ENCODE measurements at regions not wholly inside any gene's neighbourhood (a gene's known extent, or its start where the extent isn't known, plus 50 kb on each side); places are given as distances from the start of the nearest gene placed in this dataset.

GRCh38 chr6:164291224-164291623 is 876.7 kb downstream of the QKI start:
- TF ChIP-seq CSRNP3 (CRISPR knock-in tag; IDR thresholded peaks at IDR 0.05) (no peak), ZFP3 (CRISPR knock-in tag; IDR thresholded peaks at IDR 0.05) (no peak), ZC3H10 (CRISPR knock-in tag; IDR thresholded peaks at IDR 0.05) (no peak), ZNF8 (CRISPR knock-in tag; IDR thresholded peaks at IDR 0.05) (no peak)
- ATAC-seq, result no peak

- TF ChIP-seq PPARA (CRISPR knock-in tag; IDR thresholded peaks at IDR 0.05; ENCODE audit: borderline replicate concordance), result no peak
- no peak for TF ChIP-seq ZNF8 (CRISPR knock-in tag; IDR thresholded peaks at IDR 0.05)
- TF ChIP-seq TCF4 (CRISPR knock-in tag; IDR thresholded peaks at IDR 0.05; ENCODE audit: borderline replicate concordance), result no peak
- no peak for TF ChIP-seq ESRRG (CRISPR knock-in tag; IDR thresholded peaks at IDR 0.05)
- TF ChIP-seq ZFP3 (CRISPR knock-in tag; IDR thresholded peaks at IDR 0.05), result no peak
- no peak for TF ChIP-seq RARB (CRISPR knock-in tag; IDR thresholded peaks at IDR 0.05)
- TF ChIP-seq ZFP30 (CRISPR knock-in tag; IDR thresholded peaks at IDR 0.05), result no peak
- no peak for ATAC-seq
These were observed 875.6 kb downstream of the QKI start for GRCh38 chr6:164290101-164290500.

- no peak for TF ChIP-seq TOX (CRISPR knock-in tag; IDR thresholded peaks at IDR 0.05; ENCODE audit: borderline replicate concordance)
- no peak for TF ChIP-seq ZNF565 (CRISPR knock-in tag; conservative IDR thresholded peaks at IDR 0.05; ENCODE audit: low read depth)
- no peak for TF ChIP-seq ZC3H10 (CRISPR knock-in tag; IDR thresholded peaks at IDR 0.05)
- TF ChIP-seq ARNTL (CRISPR knock-in tag; IDR thresholded peaks at IDR 0.05; ENCODE audit: borderline replicate concordance, low read depth), result no peak
- TF ChIP-seq GLIS3 (CRISPR knock-in tag; IDR thresholded peaks at IDR 0.05), result no peak
- TF ChIP-seq ZNF70 (CRISPR knock-in tag; IDR thresholded peaks at IDR 0.05), result no peak
- no peak for TF ChIP-seq ZNF8 (CRISPR knock-in tag; IDR thresholded peaks at IDR 0.05)
- TF ChIP-seq ESRRG (CRISPR knock-in tag; IDR thresholded peaks at IDR 0.05), result no peak
- TF ChIP-seq OSR1 (CRISPR knock-in tag; IDR thresholded peaks at IDR 0.05), result no peak
- no peak for TF ChIP-seq CSDC2 (CRISPR knock-in tag; IDR thresholded peaks at IDR 0.05)
- no peak for TF ChIP-seq TCF4 (CRISPR knock-in tag; IDR thresholded peaks at IDR 0.05; ENCODE audit: borderline replicate concordance)
- TF ChIP-seq RARB (CRISPR knock-in tag; IDR thresholded peaks at IDR 0.05), result no peak
- TF ChIP-seq CSRNP3 (CRISPR knock-in tag; IDR thresholded peaks at IDR 0.05), result no peak
- TF ChIP-seq ZFP30 (CRISPR knock-in tag; IDR thresholded peaks at IDR 0.05), result no peak
- no peak for TF ChIP-seq PPARA (CRISPR knock-in tag; IDR thresholded peaks at IDR 0.05; ENCODE audit: borderline replicate concordance)
- TF ChIP-seq CREB5 (CRISPR knock-in tag; IDR thresholded peaks at IDR 0.05; ENCODE audit: low read depth), result no peak
- TF ChIP-seq ZFP3 (CRISPR knock-in tag; IDR thresholded peaks at IDR 0.05), result no peak
- TF ChIP-seq TSHZ2 (CRISPR knock-in tag; IDR thresholded peaks at IDR 0.05), result no peak
- no peak for ATAC-seq
These were observed 871.5 kb downstream of the QKI start for GRCh38 chr6:164286011-164286410.

- ATAC-seq, result no peak
- TF ChIP-seq BACH2 (CRISPR knock-in tag; IDR thresholded peaks at IDR 0.05; ENCODE audit: borderline replicate concordance) (no peak), ZNF565 (CRISPR knock-in tag; conservative IDR thresholded peaks at IDR 0.05; ENCODE audit: low read depth) (no peak), ZFP30 (CRISPR knock-in tag; IDR thresholded peaks at IDR 0.05) (no peak), CREB5 (CRISPR knock-in tag; IDR thresholded peaks at IDR 0.05; ENCODE audit: low read depth) (no peak), ISL1 (CRISPR knock-in tag; IDR thresholded peaks at IDR 0.05) (no peak), ZC3H10 (CRISPR knock-in tag; IDR thresholded peaks at IDR 0.05) (no peak), PATZ1 (CRISPR knock-in tag; IDR thresholded peaks at IDR 0.05; ENCODE audit: borderline replicate concordance) (no peak), CSRNP3 (CRISPR knock-in tag; IDR thresholded peaks at IDR 0.05) (no peak), ARNTL (CRISPR knock-in tag; IDR thresholded peaks at IDR 0.05; ENCODE audit: borderline replicate concordance, low read depth) (no peak), ZNF70 (CRISPR knock-in tag; IDR thresholded peaks at IDR 0.05) (no peak), ZFP3 (CRISPR knock-in tag; IDR thresholded peaks at IDR 0.05) (no peak), TCF4 (CRISPR knock-in tag; IDR thresholded peaks at IDR 0.05; ENCODE audit: borderline replicate concordance) (no peak), TOX (CRISPR knock-in tag; IDR thresholded peaks at IDR 0.05; ENCODE audit: borderline replicate concordance) (no peak), PPARA (CRISPR knock-in tag; IDR thresholded peaks at IDR 0.05; ENCODE audit: borderline replicate concordance) (no peak), ESRRG (CRISPR knock-in tag; IDR thresholded peaks at IDR 0.05) (no peak), OSR1 (CRISPR knock-in tag; IDR thresholded peaks at IDR 0.05) (no peak), ZNF8 (CRISPR knock-in tag; IDR thresholded peaks at IDR 0.05) (no peak)
These were observed 869.1 kb downstream of the QKI start for GRCh38 chr6:164283574-164283973.

Measured in SK-N-SH treated with all-trans-retinoic acid at 6 μM for 48 hours (cell line).